Epithelial cell of proximal tubule (primary cell): ENCODE measurements at regions not wholly inside any gene's neighbourhood (a gene's known extent, or its start where the extent isn't known, plus 50 kb on each side); places are given as distances from the start of the nearest gene placed in this dataset.
"Not testable (repeated sequence)": the region's sequence is repeated elsewhere in the genome, so short reads cannot be mapped to it uniquely, and the experiment has no call there.

Experiments used
- DNase-seq: peaks from one replicate; pipeline ENCODE4 v3.0.0-alpha.2; 2011; ENCODE audit warnings: low read depth
- H3K4me3 ChIP-seq: 2 replicates; pipeline ENCODE4 v1.5.1; 2011; ENCODE audit warnings: low read depth, mild to moderate bottlenecking, low read length
- CTCF ChIP-seq: conservative IDR thresholded peaks from 2 replicates; pipeline ENCODE4 v1.5.1; 2012; ENCODE audit warnings: low read depth, mild to moderate bottlenecking, low read length

- H3K4me3 ChIP-seq, result no peak overlapping the region
- no peak for TF ChIP-seq CTCF
- DNase-seq, result no peak
Measured at GRCh38 chr12:74752215-74752614, 214.6 kb downstream of the ATXN7L3B start.

GRCh38 chr12:74770552-74770951 lies 232.9 kb downstream of the ATXN7L3B start:
- TF ChIP-seq CTCF, result no peak
- H3K4me3 ChIP-seq, result no peak overlapping the region
- no peak for DNase-seq

- TF ChIP-seq CTCF, result no peak
- H3K4me3 ChIP-seq, result no peak overlapping the region
- DNase-seq, result no peak
Measured at GRCh38 chr12:74775276-74775675, 237.6 kb downstream of the ATXN7L3B start.

GRCh38 chr12:74776378-74776777 lies 238.7 kb downstream of the ATXN7L3B start:
- DNase-seq, result no peak
- no peak for TF ChIP-seq CTCF
- no peak overlapping the region for H3K4me3 ChIP-seq

- no peak overlapping the region for H3K4me3 ChIP-seq
- peak; percentile 30 for DNase-seq
- TF ChIP-seq CTCF, result no peak
Measured at GRCh38 chr12:74780182-74780849, 242.7 kb downstream of the ATXN7L3B start.

- not testable (repeated sequence) for H3K4me3 ChIP-seq, DNase-seq
Measured at GRCh38 chr12:74780850-74781241, 243.2 kb downstream of the ATXN7L3B start.

- no peak for TF ChIP-seq CTCF
- no peak overlapping the region for H3K4me3 ChIP-seq
- no peak for DNase-seq
Measured at GRCh38 chr12:74781991-74782485, 244.4 kb downstream of the ATXN7L3B start.

- DNase-seq, result no peak
- H3K4me3 ChIP-seq, result no peak overlapping the region
- no peak for TF ChIP-seq CTCF
Measured at GRCh38 chr12:74790931-74791330, 253.3 kb downstream of the ATXN7L3B start.
